ENCODE measurements at regions not wholly inside any gene's neighbourhood (a gene's known extent, or its start where the extent isn't known, plus 50 kb on each side); places are given as distances from the start of the nearest gene placed in this dataset.

DNA sequence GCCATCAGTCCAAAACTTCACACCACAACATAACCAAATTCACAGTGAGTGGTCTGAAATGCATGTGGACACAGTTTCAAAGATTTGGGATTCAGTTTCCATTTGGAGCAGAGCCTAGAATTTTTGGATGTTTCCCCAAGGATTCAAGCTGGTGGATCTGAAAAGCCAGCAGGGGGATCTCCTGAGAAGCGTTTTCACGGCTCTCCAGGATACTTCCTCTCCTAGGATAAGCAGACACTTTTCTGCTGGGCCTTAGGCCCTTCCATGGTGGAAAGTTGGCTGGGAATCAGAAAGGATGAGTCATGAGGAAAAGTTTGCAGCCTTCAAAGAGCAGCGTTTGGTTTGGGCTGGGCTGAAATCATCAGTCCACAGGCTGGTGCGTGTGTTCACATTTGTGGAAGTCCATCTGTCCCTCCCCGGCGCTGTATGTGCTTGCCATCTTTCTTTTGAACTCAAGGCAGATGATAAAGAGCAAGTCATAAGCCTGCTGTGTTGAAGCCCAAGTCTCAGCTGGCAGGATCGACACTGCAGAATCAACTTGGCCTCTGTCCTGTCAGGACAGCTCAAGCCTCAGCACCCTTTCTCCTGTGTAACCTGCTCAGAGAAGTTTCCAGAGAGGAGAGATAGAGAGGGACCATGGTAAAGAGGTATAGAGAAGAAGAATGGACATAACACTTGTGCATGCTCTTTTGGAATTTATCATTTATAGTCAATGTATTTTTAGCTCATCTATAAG is 152.6 kb upstream of the MSX2 start:
- H3K4me3 ChIP-seq: no peak overlapping the region
- no peaks in the 10 kb centered on the region for H3K36me3 ChIP-seq (ENCODE audit: low read depth)
- 1% methylated on average over 7 of the region's 7 CpGs for WGBS, 2 experiments (ENCODE audit: low coverage in 1 of 2, low lambda C conversion rate in 2 of 2, missing lambda C conversion rate in 2 of 2)
- no peaks in the 10 kb centered on the region for H3K9me3 ChIP-seq (ENCODE audit: low read depth)
- H3K4me1 ChIP-seq (ENCODE audit: insufficient read depth): no peaks in the 10 kb centered on the region
- no peaks in the 10 kb centered on the region for H3K9me2 ChIP-seq (ENCODE audit: insufficient read depth)
- H3K9ac ChIP-seq: no peak overlapping the region
- no peak overlapping the region for H2AFZ ChIP-seq
- DNase-seq: peak; percentile 76
- TF ChIP-seq EZH2 (IDR thresholded peaks at IDR 0.05; ENCODE audit: insufficient read depth, poor library complexity, severe bottlenecking) (no peak), EZH2phosphoT487 (IDR thresholded peaks at IDR 0.05; ENCODE audit: insufficient read depth, low read depth) (no peak)
- no peak overlapping the region for H3K27ac ChIP-seq
- in situ Hi-C loops (cut with MboI): no loop called here
- no peaks in the 10 kb centered on the region for H3F3A ChIP-seq (ENCODE audit: insufficient read depth)
- peaks cover 11% of the 10 kb centered on the region; the same call in 1 of the 2 replicates for H3K27me3 ChIP-seq (replicated peaks; ENCODE audit: insufficient read depth)
- H4K20me1 ChIP-seq (ENCODE audit: insufficient read depth): no peaks in the 10 kb centered on the region
- H3K79me2 ChIP-seq (ENCODE audit: insufficient read depth): no peaks in the 10 kb centered on the region
- H3K4me2 ChIP-seq (ENCODE audit: unreplicated experiment): no peak overlapping the region

- no peak overlapping the region for H3K9ac ChIP-seq
- DNase-seq: no peak
Observed at GRCh38 chr5:174572591-174572990, 151.8 kb upstream of the MSX2 start.

DNA sequence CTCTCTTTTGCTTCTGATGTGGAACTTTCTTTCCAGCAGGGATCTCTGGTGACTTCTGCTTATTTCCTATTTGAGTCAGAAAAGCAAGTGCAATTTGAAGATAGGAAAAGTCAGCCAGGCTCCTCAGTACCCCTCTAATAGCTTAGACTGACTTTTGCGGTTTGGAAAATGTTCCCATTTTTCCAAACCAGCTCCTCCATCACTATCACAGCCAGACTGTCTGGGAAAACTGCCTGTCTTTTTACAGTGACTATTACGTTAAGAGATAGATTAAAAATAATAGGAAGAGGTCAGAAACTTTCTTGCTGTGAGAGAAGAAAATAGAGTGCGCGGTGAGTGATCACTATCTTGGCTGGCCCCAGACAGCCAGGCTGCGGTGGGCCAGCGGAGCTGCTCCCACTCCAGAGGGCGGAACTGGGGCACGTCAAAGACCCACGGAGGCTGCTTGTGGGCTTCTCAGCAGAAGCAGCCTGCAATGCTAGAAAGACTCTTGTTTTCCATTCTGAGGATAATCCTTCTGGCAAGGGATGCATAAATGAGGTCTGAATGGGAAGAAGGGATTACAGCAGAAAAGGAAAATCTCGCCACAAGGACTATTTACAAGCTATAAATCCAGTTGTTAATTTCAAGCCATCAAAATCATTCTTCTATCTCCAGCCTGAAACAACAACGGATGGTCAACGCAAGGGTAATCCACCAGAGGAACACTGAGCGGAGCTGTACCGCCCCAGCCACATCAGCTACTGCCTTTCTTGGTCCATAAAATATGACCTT is 151.0 kb upstream of the MSX2 start:
- no peak overlapping the region for H2AFZ ChIP-seq
- H3F3A ChIP-seq (ENCODE audit: insufficient read depth): no peaks in the 10 kb centered on the region
- H3K9me3 ChIP-seq (ENCODE audit: low read depth): no peaks in the 10 kb centered on the region
- H3K79me2 ChIP-seq (ENCODE audit: insufficient read depth): no peaks in the 10 kb centered on the region
- no peaks in the 10 kb centered on the region for H3K4me1 ChIP-seq (ENCODE audit: insufficient read depth)
- 53 to 54% methylated on average over 14 of the region's 14 CpGs for WGBS, 2 experiments (ENCODE audit: low coverage in 1 of 2, low lambda C conversion rate in 2 of 2, missing lambda C conversion rate in 2 of 2)
- in situ Hi-C loops (cut with MboI): no loop called here
- TF ChIP-seq EZH2phosphoT487 (IDR thresholded peaks at IDR 0.05; ENCODE audit: insufficient read depth, low read depth): no peak
- no peak for TF ChIP-seq EZH2 (IDR thresholded peaks at IDR 0.05; ENCODE audit: insufficient read depth, poor library complexity, severe bottlenecking)
- no peaks in the 10 kb centered on the region for H4K20me1 ChIP-seq (ENCODE audit: insufficient read depth)
- no peak overlapping the region for H3K27ac ChIP-seq
- H3K4me2 ChIP-seq (ENCODE audit: unreplicated experiment): no peak overlapping the region
- no peaks in the 10 kb centered on the region for H3K9me2 ChIP-seq (ENCODE audit: insufficient read depth)
- H3K9ac ChIP-seq: no peak overlapping the region
- peaks cover 11% of the 10 kb centered on the region; the same call in 1 of the 2 replicates for H3K27me3 ChIP-seq (replicated peaks; ENCODE audit: insufficient read depth)
- H3K36me3 ChIP-seq (ENCODE audit: low read depth): no peaks in the 10 kb centered on the region
- no peak overlapping the region for H3K4me3 ChIP-seq
- DNase-seq: no peak

More at GRCh38 chr5:174572591-174572990, 151.8 kb upstream of the MSX2 start:
- H3K27me3 ChIP-seq (replicated peaks; ENCODE audit: insufficient read depth): peaks cover 11% of the 10 kb centered on the region; the same call in 1 of the 2 replicates
- H2AFZ ChIP-seq: no peak overlapping the region
- H3K4me2 ChIP-seq (ENCODE audit: unreplicated experiment): no peak overlapping the region
- H3K4me3 ChIP-seq: no peak overlapping the region
- H3K9me3 ChIP-seq (ENCODE audit: low read depth): no peaks in the 10 kb centered on the region
- in situ Hi-C loops (cut with MboI): no loop called here
- H3K79me2 ChIP-seq (ENCODE audit: insufficient read depth): no peaks in the 10 kb centered on the region
- no peaks in the 10 kb centered on the region for H4K20me1 ChIP-seq (ENCODE audit: insufficient read depth)
- H3K27ac ChIP-seq: no peak overlapping the region
- 59 to 64% methylated on average over 9 of the region's 9 CpGs for WGBS, 2 experiments (ENCODE audit: low coverage in 1 of 2, low lambda C conversion rate in 2 of 2, missing lambda C conversion rate in 2 of 2)
- no peaks in the 10 kb centered on the region for H3K9me2 ChIP-seq (ENCODE audit: insufficient read depth)
- TF ChIP-seq EZH2 (IDR thresholded peaks at IDR 0.05; ENCODE audit: insufficient read depth, poor library complexity, severe bottlenecking): no peak
- TF ChIP-seq EZH2phosphoT487 (IDR thresholded peaks at IDR 0.05; ENCODE audit: insufficient read depth, low read depth): no peak
- H3K4me1 ChIP-seq (ENCODE audit: insufficient read depth): no peaks in the 10 kb centered on the region
- no peaks in the 10 kb centered on the region for H3F3A ChIP-seq (ENCODE audit: insufficient read depth)
- no peaks in the 10 kb centered on the region for H3K36me3 ChIP-seq (ENCODE audit: low read depth)

- no peak for TF ChIP-seq EZH2phosphoT487 (IDR thresholded peaks at IDR 0.05; ENCODE audit: insufficient read depth, low read depth)
- no peak for TF ChIP-seq EZH2 (IDR thresholded peaks at IDR 0.05; ENCODE audit: insufficient read depth, poor library complexity, severe bottlenecking)
- H4K20me1 ChIP-seq (ENCODE audit: insufficient read depth): no peaks in the 10 kb centered on the region
- H3K9me3 ChIP-seq (ENCODE audit: low read depth): no peaks in the 10 kb centered on the region
- no peak overlapping the region for H2AFZ ChIP-seq
- in situ Hi-C loops (cut with MboI): no loop called here
- no peaks in the 10 kb centered on the region for H3K4me1 ChIP-seq (ENCODE audit: insufficient read depth)
- no peaks in the 10 kb centered on the region for H3F3A ChIP-seq (ENCODE audit: insufficient read depth)
- no peaks in the 10 kb centered on the region for H3K9me2 ChIP-seq (ENCODE audit: insufficient read depth)
- 42 to 56% methylated on average over 2 of the region's 2 CpGs for WGBS, 2 experiments (ENCODE audit: low coverage in 1 of 2, low lambda C conversion rate in 2 of 2, missing lambda C conversion rate in 2 of 2)
- H3K9ac ChIP-seq: no peak overlapping the region
- H3K36me3 ChIP-seq (ENCODE audit: low read depth): no peaks in the 10 kb centered on the region
- H3K4me2 ChIP-seq (ENCODE audit: unreplicated experiment): no peak overlapping the region
- H3K4me3 ChIP-seq: no peak overlapping the region
- no peak for DNase-seq
- H3K27ac ChIP-seq: no peak overlapping the region
- no peaks in the 10 kb centered on the region for H3K79me2 ChIP-seq (ENCODE audit: insufficient read depth)
- H3K27me3 ChIP-seq (replicated peaks; ENCODE audit: insufficient read depth): peaks cover 18% of the 10 kb centered on the region; the same call in 1 of the 2 replicates
Observed at GRCh38 chr5:174575043-174575442, 149.3 kb upstream of the MSX2 start.
